NT2/D1 (cell line): ENCODE measurements at regions not wholly inside any gene's neighbourhood (a gene's known extent, or its start where the extent isn't known, plus 50 kb on each side); places are given as distances from the start of the nearest gene placed in this dataset.
"Not testable (repeated sequence)": the region's sequence is repeated elsewhere in the genome, so short reads cannot be mapped to it uniquely, and the experiment has no call there.

Source experiments
- DNase-seq: peaks from one replicate; pipeline ENCODE4 v3.0.0-alpha.2; 2011; ENCODE audit warnings: low read depth, low spot score
- H3K27me3 ChIP-seq: 2 replicates; pipeline ENCODE4 v1.6.0; 2011; ENCODE audit warnings: mild to moderate bottlenecking; ENCODE audit not compliant: insufficient read length, insufficient read depth
- H3K36me3 ChIP-seq: 2 replicates; pipeline ENCODE4 v1.6.1; 2011; ENCODE audit warnings: mild to moderate bottlenecking, low read length, mixed read lengths; ENCODE audit not compliant: insufficient read depth, insufficient read length
- H3K4me1 ChIP-seq: 2 replicates; pipeline ENCODE4 v1.5.1; 2011; ENCODE audit not compliant: insufficient read depth, insufficient read length
- H3K4me3 ChIP-seq: 2 replicates; pipeline ENCODE4 v1.5.1; 2011; ENCODE audit warnings: low read depth; ENCODE audit not compliant: insufficient read length
- H3K9ac ChIP-seq: 2 replicates; pipeline ENCODE4 v1.6.0; 2011; ENCODE audit warnings: low read depth; ENCODE audit not compliant: insufficient read length
- H3K9me3 ChIP-seq: 2 replicates; pipeline ENCODE4 v1.5.1; 2011; ENCODE audit warnings: mild to moderate bottlenecking, low read length; ENCODE audit not compliant: insufficient read depth
- SUZ12 ChIP-seq: IDR thresholded peaks from 2 replicates; pipeline ENCODE4 v1.6.1; 2011; ENCODE audit not compliant: insufficient read length, insufficient read depth; ENCODE audit errors: extremely low read depth
- YY1 ChIP-seq: IDR thresholded peaks from 2 replicates; pipeline ENCODE4 v1.6.1; 2011; ENCODE audit not compliant: insufficient read length, insufficient read depth
- ZNF274 ChIP-seq: IDR thresholded peaks from 2 replicates; pipeline ENCODE4 v1.6.1; 2011; ENCODE audit warnings: mild to moderate bottlenecking, low read depth, low read length

GRCh38 chr2:219875036-219875435 is 247.6 kb downstream of the SLC4A3 start:
- Histone ChIP-seq H3K4me3 (no peak overlapping the region), H3K9me3 (peaks cover 22% of the 10 kb centered on the region; the same call in 1 of the 2 replicates), H3K36me3 (no peaks in the 10 kb centered on the region), H3K9ac (no peak overlapping the region), H3K4me1 (no peaks in the 10 kb centered on the region), H3K27me3 (no peaks in the 10 kb centered on the region)
- no peak for TF ChIP-seq SUZ12
- no peak for DNase-seq

GRCh38 chr2:219875986-219876385 is 248.6 kb downstream of the SLC4A3 start:
- not testable (repeated sequence) for H3K4me1 ChIP-seq, H3K27me3 ChIP-seq, H3K9ac ChIP-seq, DNase-seq, H3K36me3 ChIP-seq, H3K4me3 ChIP-seq
- H3K9me3 ChIP-seq, result peaks cover 22% of the 10 kb centered on the region; the same call in 1 of the 2 replicates

GRCh38 chr2:219876931-219877330 is 249.5 kb downstream of the SLC4A3 start:
- H3K4me3 ChIP-seq, result no peak overlapping the region
- no peaks in the 10 kb centered on the region for H3K4me1 ChIP-seq
- no peak for DNase-seq
- no peaks in the 10 kb centered on the region for H3K36me3 ChIP-seq
- H3K27me3 ChIP-seq, result no peaks in the 10 kb centered on the region
- TF ChIP-seq ZNF274, result no peak
- TF ChIP-seq YY1, result no peak
- TF ChIP-seq SUZ12, result no peak
- H3K9me3 ChIP-seq, result peaks cover 22% of the 10 kb centered on the region; the same call in 1 of the 2 replicates
- no peak overlapping the region for H3K9ac ChIP-seq

- DNase-seq, result no peak
- Histone ChIP-seq H3K9me3 (peaks cover 22% of the 10 kb centered on the region; the same call in 1 of the 2 replicates), H3K27me3 (no peaks in the 10 kb centered on the region), H3K9ac (no peak overlapping the region), H3K4me3 (no peak overlapping the region), H3K36me3 (no peaks in the 10 kb centered on the region), H3K4me1 (no peaks in the 10 kb centered on the region)
- no peak for TF ChIP-seq SUZ12
- no peak for TF ChIP-seq YY1
- TF ChIP-seq ZNF274, result no peak
Measured at GRCh38 chr2:219877728-219878127, 250.3 kb downstream of the SLC4A3 start.

- no peak for DNase-seq
- H3K9me3 ChIP-seq, result peaks cover 15% of the 10 kb centered on the region; the same call in 1 of the 2 replicates
- no peaks in the 10 kb centered on the region for H3K27me3 ChIP-seq
- TF ChIP-seq ZNF274 (no peak), YY1 (no peak), SUZ12 (no peak)
- H3K4me1 ChIP-seq, result no peaks in the 10 kb centered on the region
- H3K9ac ChIP-seq, result no peak overlapping the region
- no peaks in the 10 kb centered on the region for H3K36me3 ChIP-seq
- no peak overlapping the region for H3K4me3 ChIP-seq
Measured at GRCh38 chr2:219878516-219878915, 251.1 kb downstream of the SLC4A3 start.

- Histone ChIP-seq H3K9me3 (no peaks in the 10 kb centered on the region), H3K4me1 (no peaks in the 10 kb centered on the region), H3K9ac (no peak overlapping the region), H3K4me3 (no peak overlapping the region), H3K36me3 (no peaks in the 10 kb centered on the region), H3K27me3 (no peaks in the 10 kb centered on the region)
- TF ChIP-seq SUZ12, result no peak
- no peak for TF ChIP-seq YY1
- no peak for TF ChIP-seq ZNF274
- no peak for DNase-seq
Measured at GRCh38 chr2:219881851-219882250, 254.4 kb downstream of the SLC4A3 start.

GRCh38 chr2:219886615-219887014 is 259.2 kb downstream of the SLC4A3 start:
- no peak for TF ChIP-seq SUZ12
- no peak for TF ChIP-seq ZNF274
- no peak for TF ChIP-seq YY1
- no peak overlapping the region for H3K4me3 ChIP-seq
- H3K9me3 ChIP-seq, result 0 out of 2 replicates have a peak, but pooled peaks cover 6% of the 10 kb centered on the region
- H3K4me1 ChIP-seq, result no peaks in the 10 kb centered on the region
- no peak for DNase-seq
- no peaks in the 10 kb centered on the region for H3K27me3 ChIP-seq
- H3K9ac ChIP-seq, result no peak overlapping the region
- H3K36me3 ChIP-seq, result no peaks in the 10 kb centered on the region

GRCh38 chr2:219887870-219888269 is 260.4 kb downstream of the SLC4A3 start:
- no peaks in the 10 kb centered on the region for H3K4me1 ChIP-seq
- H3K27me3 ChIP-seq, result no peaks in the 10 kb centered on the region
- no peak overlapping the region for H3K4me3 ChIP-seq
- H3K9ac ChIP-seq, result no peak overlapping the region
- H3K9me3 ChIP-seq, result 0 out of 2 replicates have a peak, but pooled peaks cover 6% of the 10 kb centered on the region
- H3K36me3 ChIP-seq, result no peaks in the 10 kb centered on the region
- no peak for DNase-seq
- TF ChIP-seq ZNF274 (no peak), SUZ12 (no peak), YY1 (no peak)
